ENCODE measurements at regions not wholly inside any gene's neighbourhood (a gene's known extent, or its start where the extent isn't known, plus 50 kb on each side); places are given as distances from the start of the nearest gene placed in this dataset.

- H3F3A ChIP-seq (ENCODE audit: low read length, unreplicated experiment): no peaks in the 10 kb centered on the region
- H3K79me2 ChIP-seq (ENCODE audit: low read length): no peaks in the 10 kb centered on the region
- H3K4me1 ChIP-seq (ENCODE audit: insufficient read depth, low read length): no peaks in the 10 kb centered on the region
- TF ChIP-seq EZH2phosphoT487 (IDR thresholded peaks at IDR 0.05; ENCODE audit: borderline replicate concordance, low read length) (no peak), EZH2 (IDR thresholded peaks at IDR 0.05; ENCODE audit: low read length, unreplicated experiment) (no peak)
- TF ChIP-seq, protein P1, sequence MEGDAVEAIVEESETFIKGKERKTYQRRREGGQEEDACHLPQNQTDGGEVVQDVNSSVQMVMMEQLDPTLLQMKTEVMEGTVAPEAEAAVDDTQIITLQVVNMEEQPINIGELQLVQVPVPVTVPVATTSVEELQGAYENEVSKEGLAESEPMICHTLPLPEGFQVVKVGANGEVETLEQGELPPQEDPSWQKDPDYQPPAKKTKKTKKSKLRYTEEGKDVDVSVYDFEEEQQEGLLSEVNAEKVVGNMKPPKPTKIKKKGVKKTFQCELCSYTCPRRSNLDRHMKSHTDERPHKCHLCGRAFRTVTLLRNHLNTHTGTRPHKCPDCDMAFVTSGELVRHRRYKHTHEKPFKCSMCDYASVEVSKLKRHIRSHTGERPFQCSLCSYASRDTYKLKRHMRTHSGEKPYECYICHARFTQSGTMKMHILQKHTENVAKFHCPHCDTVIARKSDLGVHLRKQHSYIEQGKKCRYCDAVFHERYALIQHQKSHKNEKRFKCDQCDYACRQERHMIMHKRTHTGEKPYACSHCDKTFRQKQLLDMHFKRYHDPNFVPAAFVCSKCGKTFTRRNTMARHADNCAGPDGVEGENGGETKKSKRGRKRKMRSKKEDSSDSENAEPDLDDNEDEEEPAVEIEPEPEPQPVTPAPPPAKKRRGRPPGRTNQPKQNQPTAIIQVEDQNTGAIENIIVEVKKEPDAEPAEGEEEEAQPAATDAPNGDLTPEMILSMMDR (conservative IDR thresholded peaks at IDR 0.05; ENCODE audit: low read depth, low read length): no peak
- ChIA-PET POLR2A (ENCODE audit: unreplicated experiment) (no interaction called here), CTCF (no interaction called here)
- BruUV-seq (replicated peaks): no TSS peak
- no peak overlapping the region for H3K27ac ChIP-seq (ENCODE audit: low read length)
- no peaks in the 10 kb centered on the region for H4K20me1 ChIP-seq (ENCODE audit: low read length)
- H3K4me2 ChIP-seq (ENCODE audit: low read length): no peak overlapping the region
- H3K9ac ChIP-seq (ENCODE audit: low read length): no peak overlapping the region
- peaks cover 16% of the 10 kb centered on the region; the same call in 1 of the 2 replicates for H3K9me3 ChIP-seq (ENCODE audit: low read length)
- H3K27me3 ChIP-seq (ENCODE audit: low read length): no peaks in the 10 kb centered on the region; the same call in 1 of the 2 replicates
- ATAC-seq (no peak), DNase-seq (no peak)
- H3K36me3 ChIP-seq (ENCODE audit: low read depth, low read length): no peaks in the 10 kb centered on the region
- no peak overlapping the region for H3K4me3 ChIP-seq (ENCODE audit: low read length)
- H2AFZ ChIP-seq (ENCODE audit: low read length): no peak overlapping the region
- intact Hi-C loops (cut with micrococcal nuclease): no loop called here
- no peaks in the 10 kb centered on the region for H3K9me2 ChIP-seq (replicated peaks; ENCODE audit: low read length)
Observed at GRCh38 chr1:4877426-4877825, 223.0 kb downstream of the AJAP1 start.

DNA sequence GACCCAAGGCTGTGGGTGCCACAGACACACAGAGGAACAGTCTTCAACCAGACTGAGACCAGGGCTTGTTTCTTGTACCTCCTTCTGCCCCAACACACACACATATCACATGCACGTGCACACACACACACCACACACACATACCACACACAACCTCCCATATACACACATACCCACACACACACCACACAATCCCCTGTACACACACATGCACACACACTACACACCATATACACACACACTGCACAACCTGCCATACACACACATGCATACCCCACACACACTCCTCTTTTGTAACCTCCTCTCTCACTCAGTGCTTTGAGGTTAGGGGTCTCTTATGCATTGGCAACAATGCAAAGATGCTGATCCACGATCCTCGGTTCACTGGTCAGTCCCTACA lies 217.0 kb downstream of the AJAP1 start:
- H4K20me1 ChIP-seq (ENCODE audit: low read length): no peaks in the 10 kb centered on the region
- no peak overlapping the region for H3K27ac ChIP-seq (ENCODE audit: low read length)
- H3K9me2 ChIP-seq (replicated peaks; ENCODE audit: low read length): no peaks in the 10 kb centered on the region
- no peaks in the 10 kb centered on the region for H3F3A ChIP-seq (ENCODE audit: low read length, unreplicated experiment)
- no TSS peak for BruUV-seq (replicated peaks)
- POLR2A ChIA-PET (ENCODE audit: unreplicated experiment): no interaction called here
- no peaks in the 10 kb centered on the region for H3K79me2 ChIP-seq (ENCODE audit: low read length)
- H3K4me3 ChIP-seq (ENCODE audit: low read length): no peak overlapping the region
- peaks cover 21% of the 10 kb centered on the region; the same call in 1 of the 2 replicates for H3K9me3 ChIP-seq (ENCODE audit: low read length)
- H2AFZ ChIP-seq (ENCODE audit: low read length): no peak overlapping the region
- TF ChIP-seq EZH2phosphoT487 (IDR thresholded peaks at IDR 0.05; ENCODE audit: borderline replicate concordance, low read length) (no peak), EZH2 (IDR thresholded peaks at IDR 0.05; ENCODE audit: low read length, unreplicated experiment) (no peak)
- TF ChIP-seq, protein P1 (conservative IDR thresholded peaks at IDR 0.05; ENCODE audit: low read depth, low read length): no peak
- H3K4me1 ChIP-seq (ENCODE audit: insufficient read depth, low read length): no peaks in the 10 kb centered on the region
- H3K27me3 ChIP-seq (ENCODE audit: low read length): no peaks in the 10 kb centered on the region
- intact Hi-C loops (cut with micrococcal nuclease): no loop called here
- DNase-seq (no peak), ATAC-seq (no peak)
- H3K4me2 ChIP-seq (ENCODE audit: low read length): no peak overlapping the region
- CTCF ChIA-PET: no interaction called here
- H3K36me3 ChIP-seq (ENCODE audit: low read depth, low read length): no peaks in the 10 kb centered on the region
- H3K9ac ChIP-seq (ENCODE audit: low read length): no peak overlapping the region

- no peaks in the 10 kb centered on the region for H3K4me1 ChIP-seq (ENCODE audit: insufficient read depth, low read length)
- no peak overlapping the region for H3K4me3 ChIP-seq (ENCODE audit: low read length)
- ATAC-seq (no peak), DNase-seq (no peak)
- H2AFZ ChIP-seq (ENCODE audit: low read length): no peak overlapping the region
- no peaks in the 10 kb centered on the region for H3K36me3 ChIP-seq (ENCODE audit: low read depth, low read length)
- H3K79me2 ChIP-seq (ENCODE audit: low read length): no peaks in the 10 kb centered on the region
- BruUV-seq (replicated peaks): no TSS peak
- H3K9me2 ChIP-seq (replicated peaks; ENCODE audit: low read length): no peaks in the 10 kb centered on the region
- no peaks in the 10 kb centered on the region for H4K20me1 ChIP-seq (ENCODE audit: low read length)
- H3K9ac ChIP-seq (ENCODE audit: low read length): no peak overlapping the region
- no peak overlapping the region for H3K4me2 ChIP-seq (ENCODE audit: low read length)
- TF ChIP-seq EZH2 (IDR thresholded peaks at IDR 0.05; ENCODE audit: low read length, unreplicated experiment): no peak
- TF ChIP-seq, protein P1 (conservative IDR thresholded peaks at IDR 0.05; ENCODE audit: low read depth, low read length): no peak
- no peak for TF ChIP-seq EZH2phosphoT487 (IDR thresholded peaks at IDR 0.05; ENCODE audit: borderline replicate concordance, low read length)
- no peaks in the 10 kb centered on the region for H3K27me3 ChIP-seq (ENCODE audit: low read length)
- H3K9me3 ChIP-seq (ENCODE audit: low read length): peaks cover 21% of the 10 kb centered on the region; the same call in 1 of the 2 replicates
- no peaks in the 10 kb centered on the region for H3F3A ChIP-seq (ENCODE audit: low read length, unreplicated experiment)
- no peak overlapping the region for H3K27ac ChIP-seq (ENCODE audit: low read length)
- POLR2A ChIA-PET (ENCODE audit: unreplicated experiment): no interaction called here
- CTCF ChIA-PET: no interaction called here
- intact Hi-C loops (cut with micrococcal nuclease): no loop called here
Observed at GRCh38 chr1:4868521-4868920, 214.1 kb downstream of the AJAP1 start.
